H1 (cell line): ENCODE measurements at regions not wholly inside any gene's neighbourhood (a gene's known extent, or its start where the extent isn't known, plus 50 kb on each side); places are given as distances from the start of the nearest gene placed in this dataset.

Experiments
- CTCF ChIA-PET: fragments of 300-600 bp; sonication (Branson Sonifier 250); formaldehyde crosslinking; loops from one replicate; lab custom pipeline; 2021; ENCODE audit not compliant: partially characterized antibody; lab: Charles Lee
- POLR2A ChIA-PET: fragments of 300-600 bp; sonication (Branson Sonifier 250); formaldehyde crosslinking; loops from one replicate; lab custom pipeline; 2021; ENCODE audit warnings: inconsistent platforms; ENCODE audit not compliant: partially characterized antibody; lab: Charles Lee
- DNase-seq, 2 experiments: peaks; one replicate each; pipeline versions ENCODE4 v3.0.0 to v3.0.0-alpha.2; 2010 to 2022; ENCODE audit warnings: low spot score in 2 of 2, low read depth in 1 of 2, mixed read lengths in 1 of 2
- FAIRE-seq: peaks from 2 replicates; lab custom pipeline; 2011; peaks lifted over from hg19 to GRCh38; lab: Jason Lieb, UNC
- H2AFZ ChIP-seq: 2 replicates; pipeline ENCODE4 v1.8.1; 2012; ENCODE audit warnings: low read length, inconsistent platforms
- H2AK5ac ChIP-seq: 2 replicates; pipeline ENCODE4 v1.6.1; 2013; ENCODE audit warnings: low read depth, low read length
- H2BK120ac ChIP-seq: replicated peaks from 2 replicates; pipeline ENCODE3; 2013; ENCODE audit warnings: low read depth, low read length, inconsistent platforms
- H2BK12ac ChIP-seq: 2 replicates; pipeline ENCODE4 v1.6.1; 2013; ENCODE audit warnings: low read depth, low read length
- H2BK15ac ChIP-seq: 2 replicates; pipeline ENCODE4 v1.6.1; 2013; ENCODE audit warnings: low read length
- H2BK20ac ChIP-seq: 2 replicates; pipeline ENCODE4 v1.6.1; 2013; ENCODE audit warnings: low read length
- H2BK5ac ChIP-seq: 2 replicates; pipeline ENCODE4 v1.6.1; 2013; ENCODE audit warnings: low read depth, low read length
- H3K14ac ChIP-seq: 2 replicates; pipeline ENCODE4 v1.6.1; 2013; ENCODE audit warnings: inconsistent platforms; ENCODE audit not compliant: insufficient read length
- H3K18ac ChIP-seq: 2 replicates; pipeline ENCODE4 v1.6.1; 2013; ENCODE audit warnings: low read length; ENCODE audit errors: extremely low read depth
- H3K23ac ChIP-seq: 2 replicates; pipeline ENCODE4 v1.6.1; 2013; ENCODE audit warnings: inconsistent platforms; ENCODE audit not compliant: insufficient read length
- H3K23me2 ChIP-seq: 2 replicates; pipeline ENCODE4 v1.6.1; 2013; ENCODE audit warnings: low read depth, low read length
- H3K27ac ChIP-seq: 2 replicates; pipeline ENCODE4 v1.6.1; 2011; ENCODE audit warnings: low read depth, low read length, inconsistent platforms
- H3K27me3 ChIP-seq, 4 experiments: replicated peaks in 1 of 4; 1 replicate in 1 of 4; 2 replicates in 3 of 4; pipeline versions ENCODE4 v1.6.1 to v1.8.1; 2011 to 2013; ENCODE audit warnings: low read length in 3 of 4, mild to moderate bottlenecking in 3 of 4, inconsistent platforms in 2 of 4, mixed read lengths in 2 of 4, moderate library complexity in 1 of 4; ENCODE audit not compliant: control insufficient read depth in 3 of 4, insufficient read depth in 3 of 4; ENCODE audit errors: extremely low read depth in 1 of 4
- H3K36me3 ChIP-seq, 4 experiments: 2 replicates each; pipeline versions ENCODE4 v1.6.1 to v1.8.1; 2011 to 2013; ENCODE audit warnings: mild to moderate bottlenecking in 4 of 4, low read length in 3 of 4, moderate library complexity in 2 of 4, control low read depth in 1 of 4, inconsistent platforms in 1 of 4; ENCODE audit not compliant: insufficient read depth in 4 of 4, control insufficient read depth in 2 of 4
- H3K4ac ChIP-seq: replicated peaks from 2 replicates; pipeline ENCODE3; 2013; ENCODE audit warnings: low read length, low read depth, mixed read lengths, inconsistent platforms; ENCODE audit not compliant: insufficient read length
- H3K4me1 ChIP-seq, 4 experiments: replicated peaks in 1 of 4; 1 replicate in 1 of 4; 2 replicates in 3 of 4; pipeline versions ENCODE4 v1.6.1 to v1.8.1; 2011 to 2013; ENCODE audit warnings: low read length in 3 of 4, inconsistent platforms in 2 of 4, mixed read lengths in 1 of 4; ENCODE audit not compliant: insufficient read depth in 4 of 4, control insufficient read depth in 3 of 4
- H3K4me2 ChIP-seq, 2 experiments: 2 replicates each; pipeline versions ENCODE4 v1.6.1 to v1.8.1; 2011 to 2013; ENCODE audit warnings: low read depth in 2 of 2, low read length in 2 of 2, control low read depth in 1 of 2, inconsistent platforms in 1 of 2, mild to moderate bottlenecking in 1 of 2; ENCODE audit not compliant: insufficient read depth in 1 of 2
- H3K4me3 ChIP-seq, 4 experiments: fragments of 200-600, 300-600 bp in 1 of 4; sonication (generic), shearing (Covaris generic), sonication (Bioruptor Twin) in 1 of 4; 2 replicates each; pipeline versions ENCODE4 v1.5.1 to v1.8.1; 2011 to 2016; ENCODE audit warnings: low read length in 4 of 4, low read depth in 3 of 4, control low read depth in 2 of 4, inconsistent platforms in 2 of 4, mild to moderate bottlenecking in 2 of 4, mixed read lengths in 1 of 4, moderate library complexity in 1 of 4; ENCODE audit not compliant: insufficient read depth in 2 of 4; ENCODE audit errors: extremely low read depth in 1 of 4
- H3K56ac ChIP-seq: replicated peaks from 2 replicates; pipeline ENCODE3; 2013; ENCODE audit warnings: low read depth, mild to moderate bottlenecking, mixed read lengths, low read length, inconsistent platforms; ENCODE audit not compliant: insufficient read length
- H3K79me1 ChIP-seq: 2 replicates; pipeline ENCODE4 v1.6.1; 2013; ENCODE audit warnings: low read depth, low read length, control low read depth
- H3K79me2 ChIP-seq, 2 experiments: 2 replicates each; pipeline versions ENCODE4 v1.6.1 to v1.8.1; 2012 to 2013; ENCODE audit warnings: low read length in 2 of 2, mild to moderate bottlenecking in 2 of 2, inconsistent platforms in 1 of 2; ENCODE audit not compliant: insufficient read depth in 2 of 2, control insufficient read depth in 1 of 2
- H3K9ac ChIP-seq, 4 experiments: replicated peaks in 1 of 4; 1 replicate in 1 of 4; 2 replicates in 3 of 4; pipeline versions ENCODE4 v1.6.1 to v1.8.1; 2011 to 2013; ENCODE audit warnings: low read depth in 3 of 4, low read length in 3 of 4, control low read depth in 2 of 4, mild to moderate bottlenecking in 2 of 4, moderate library complexity in 2 of 4, inconsistent platforms in 1 of 4; ENCODE audit errors: extremely low read depth in 1 of 4
- H3K9me3 ChIP-seq, 2 experiments: 2 replicates each; pipeline versions ENCODE4 v1.6.1 to v1.8.1; 2012 to 2013; ENCODE audit warnings: mild to moderate bottlenecking in 2 of 2, moderate library complexity in 2 of 2, control low read depth in 1 of 2, inconsistent platforms in 1 of 2, low read depth in 1 of 2, low read length in 1 of 2, mixed read lengths in 1 of 2; ENCODE audit not compliant: insufficient read depth in 2 of 2
- H4K20me1 ChIP-seq, 2 experiments: replicated peaks in 1 of 2; 2 replicates each; pipeline versions ENCODE3 to v1.8.1; 2011 to 2013; ENCODE audit warnings: inconsistent platforms in 2 of 2, low read length in 2 of 2, mild to moderate bottlenecking in 1 of 2; ENCODE audit not compliant: insufficient read depth in 2 of 2, control insufficient read depth in 1 of 2
- H4K5ac ChIP-seq: 2 replicates; pipeline ENCODE4 v1.6.1; 2013; ENCODE audit warnings: low read length, low read depth, mixed read lengths, inconsistent platforms; ENCODE audit not compliant: insufficient read length
- H4K8ac ChIP-seq: 2 replicates; pipeline ENCODE4 v1.8.0; 2013; ENCODE audit warnings: mild to moderate bottlenecking, moderate library complexity, low read length, inconsistent platforms; ENCODE audit not compliant: insufficient read depth; ENCODE audit errors: extremely low read depth
- H4K91ac ChIP-seq: replicated peaks from 2 replicates; pipeline ENCODE3; 2013; ENCODE audit warnings: low read length, mixed read lengths, inconsistent platforms; ENCODE audit not compliant: insufficient read length
- ATF2 ChIP-seq: IDR thresholded peaks from 2 replicates; pipeline ENCODE4 v1.6.1; 2012; ENCODE audit warnings: low read length, inconsistent platforms
- CTCF ChIP-seq, 3 experiments: IDR thresholded peaks; 1 replicate in 2 of 3; 2 replicates in 1 of 3; pipeline versions ENCODE4 v1.5.1 to v1.6.1; 2011; ENCODE audit warnings: low read length in 3 of 3, mild to moderate bottlenecking in 3 of 3, inconsistent platforms in 2 of 3, low read depth in 1 of 3, moderate library complexity in 1 of 3; ENCODE audit not compliant: insufficient read depth in 1 of 3; ENCODE audit errors: control extremely low read depth in 1 of 3
- RAD21 ChIP-seq, 2 experiments: IDR thresholded peaks in 1 of 2; conservative IDR thresholded peaks in 1 of 2; 2 replicates each; pipeline ENCODE4 v1.6.1; 2011; ENCODE audit warnings: low read depth in 2 of 2, low read length in 2 of 2, improper control_type of control experiment in 1 of 2, inconsistent platforms in 1 of 2, mild to moderate bottlenecking in 1 of 2, moderate library complexity in 1 of 2
- WGBS, 2 experiments: shearing (Covaris generic) in 1 of 2; methylation state at CpG; one replicate each; pipeline versions ENCODE4 v1.1.6 to v1.1.7; 2013 to 2015; ENCODE audit warnings: low lambda C conversion rate in 2 of 2, mixed read lengths in 2 of 2, inconsistent platforms in 1 of 2, low coverage in 1 of 2, missing lambda C conversion rate in 1 of 2; ENCODE audit not compliant: insufficient replicate concordance in 2 of 2, insufficient coverage in 1 of 2, insufficient read length in 1 of 2; ENCODE audit errors: extremely low coverage in 1 of 2, missing lambda C conversion rate in 1 of 2; 5-methylcytosine and 5-hydroxymethylcytosine counted together

- no peak overlapping the region for H4K5ac ChIP-seq
- no peak overlapping the region for H4K91ac ChIP-seq
- H2BK120ac ChIP-seq, result no peak overlapping the region
- DNase-seq, result no peak
- no peaks in the 10 kb centered on the region for H4K20me1 ChIP-seq
- no peak overlapping the region for H3K18ac ChIP-seq
- peaks cover 0 to 6% of the 10 kb centered on the region in 2 experiments; a peak in 1 of 4 replicates for H3K9me3 ChIP-seq
- no peaks in the 10 kb centered on the region for H3K79me1 ChIP-seq
- H2AFZ ChIP-seq, result no peak overlapping the region
- H3K4me1 ChIP-seq, result peaks cover 0 to 10% (median 3%) of the 10 kb centered on the region in 4 experiments; a peak in 3 of 7 replicates
- H3K36me3 ChIP-seq, result no peaks in the 10 kb centered on the region
- H3K56ac ChIP-seq, result no peak overlapping the region
- H2BK15ac ChIP-seq, result no peak overlapping the region
- FAIRE-seq, result no peak
- no peak overlapping the region for H3K4me2 ChIP-seq
- no peaks in the 10 kb centered on the region for H3K23me2 ChIP-seq
- no peak overlapping the region for H2BK5ac ChIP-seq
- 93% methylated on average over 2 of the region's 2 CpGs; no CpG with 5 or more reads in 1 of the 2 experiments for WGBS, 2 experiments
- H4K8ac ChIP-seq, result no peak overlapping the region
- TF ChIP-seq RAD21 (IDR thresholded peaks at IDR 0.05 in 1 of 2, conservative IDR thresholded peaks at IDR 0.05 in 1 of 2; ENCODE audit: low read depth in 2 of 2, low read length in 2 of 2) (peak in 1 of 2 experiments; percentile 33; a peak in 2 of 4 replicates), ATF2 (no peak), CTCF (IDR thresholded peaks at IDR 0.05; ENCODE audit: control extremely low read depth in 1 of 3, insufficient read depth in 1 of 3, low read depth in 1 of 3, low read length in 3 of 3) (peak in 1 of 3 experiments; percentile 7; a peak in 1 of 4 replicates)
- TF ChIP-seq, all 59 proteins: peak for 2
- POLR2A ChIA-PET, result no interaction called here
- no peak overlapping the region for H3K23ac ChIP-seq
- CTCF ChIA-PET, result interaction anchor here (0.6 to 1.8 kb wide), 3 partner anchors 13 to 545 kb away, joined by 3 to 4 read pairs (median 3); no protein-coding TSS in a partner anchor
- H2AK5ac ChIP-seq, result no peak overlapping the region
- H3K27me3 ChIP-seq, result no peaks in the 10 kb centered on the region
- no peak overlapping the region for H3K9ac ChIP-seq
- no peaks in the 10 kb centered on the region for H3K79me2 ChIP-seq
- H3K27ac ChIP-seq, result no peak overlapping the region
- H3K4ac ChIP-seq, result no peak overlapping the region
- H2BK20ac ChIP-seq, result no peak overlapping the region
- no peak overlapping the region for H3K4me3 ChIP-seq
- no peak overlapping the region for H3K14ac ChIP-seq
- no peak overlapping the region for H2BK12ac ChIP-seq
These were observed 179.1 kb downstream of the LRIG3 start for GRCh38 chr12:58741226-58741625.
